Gastrocnemius medialis (tissue), 4 donors: ENCODE measurements at regions not wholly inside any gene's neighbourhood (a gene's known extent, or its start where the extent isn't known, plus 50 kb on each side); places are given as distances from the start of the nearest gene placed in this dataset.

Experiments
- POLR2A ChIP-seq, 2 donors: fragments of 450-650 bp; IDR thresholded peaks; one replicate each; pipeline ENCODE4 v1.6.1; 2017; ENCODE audit warnings: antibody characterized with exemption in 2 of 2, mild to moderate bottlenecking in 2 of 2, moderate library complexity in 2 of 2
- TF ChIP-seq, protein P1 (sequence below), 5 experiments: fragments of 450-650 bp in 3 of 5; fragments of 200-600 bp in 2 of 5; sonication (generic) in 2 of 5; IDR thresholded peaks in 4 of 5; conservative IDR thresholded peaks in 1 of 5; 1 replicate in 4 of 5; 2 replicates in 1 of 5; pipeline ENCODE4 v1.5.1; 2016 to 2019; ENCODE audit warnings: antibody characterized with exemption in 5 of 5, mild to moderate bottlenecking in 3 of 5, moderate library complexity in 3 of 5

DNA sequence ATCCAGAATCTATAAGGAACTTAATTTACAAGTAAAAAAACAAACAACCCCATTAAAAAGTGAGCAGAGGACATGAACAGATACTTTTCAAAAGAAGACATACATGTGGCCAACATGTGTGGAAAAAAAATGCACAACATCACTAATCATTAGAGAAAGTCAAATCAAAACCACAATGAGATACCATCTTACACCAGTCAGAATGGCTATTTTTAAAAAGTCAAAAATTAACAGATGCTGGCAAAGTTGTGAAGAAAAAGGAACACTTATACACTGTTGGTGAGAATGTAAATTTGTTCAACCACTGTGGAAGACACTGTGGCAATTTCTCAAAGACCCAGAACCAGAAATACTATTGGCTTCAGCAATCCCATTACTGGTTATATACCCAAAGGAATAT is 830.0 kb upstream of the ALCAM start:
- no peak for TF ChIP-seq POLR2A (IDR thresholded peaks at IDR 0.05)
- TF ChIP-seq, protein P1, sequence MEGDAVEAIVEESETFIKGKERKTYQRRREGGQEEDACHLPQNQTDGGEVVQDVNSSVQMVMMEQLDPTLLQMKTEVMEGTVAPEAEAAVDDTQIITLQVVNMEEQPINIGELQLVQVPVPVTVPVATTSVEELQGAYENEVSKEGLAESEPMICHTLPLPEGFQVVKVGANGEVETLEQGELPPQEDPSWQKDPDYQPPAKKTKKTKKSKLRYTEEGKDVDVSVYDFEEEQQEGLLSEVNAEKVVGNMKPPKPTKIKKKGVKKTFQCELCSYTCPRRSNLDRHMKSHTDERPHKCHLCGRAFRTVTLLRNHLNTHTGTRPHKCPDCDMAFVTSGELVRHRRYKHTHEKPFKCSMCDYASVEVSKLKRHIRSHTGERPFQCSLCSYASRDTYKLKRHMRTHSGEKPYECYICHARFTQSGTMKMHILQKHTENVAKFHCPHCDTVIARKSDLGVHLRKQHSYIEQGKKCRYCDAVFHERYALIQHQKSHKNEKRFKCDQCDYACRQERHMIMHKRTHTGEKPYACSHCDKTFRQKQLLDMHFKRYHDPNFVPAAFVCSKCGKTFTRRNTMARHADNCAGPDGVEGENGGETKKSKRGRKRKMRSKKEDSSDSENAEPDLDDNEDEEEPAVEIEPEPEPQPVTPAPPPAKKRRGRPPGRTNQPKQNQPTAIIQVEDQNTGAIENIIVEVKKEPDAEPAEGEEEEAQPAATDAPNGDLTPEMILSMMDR (IDR thresholded peaks at IDR 0.05 in 4 of 5, conservative IDR thresholded peaks at IDR 0.05 in 1 of 5) = no peak
